ENCODE measurements at regions not wholly inside any gene's neighbourhood (a gene's known extent, or its start where the extent isn't known, plus 50 kb on each side); places are given as distances from the start of the nearest gene placed in this dataset.

DNA sequence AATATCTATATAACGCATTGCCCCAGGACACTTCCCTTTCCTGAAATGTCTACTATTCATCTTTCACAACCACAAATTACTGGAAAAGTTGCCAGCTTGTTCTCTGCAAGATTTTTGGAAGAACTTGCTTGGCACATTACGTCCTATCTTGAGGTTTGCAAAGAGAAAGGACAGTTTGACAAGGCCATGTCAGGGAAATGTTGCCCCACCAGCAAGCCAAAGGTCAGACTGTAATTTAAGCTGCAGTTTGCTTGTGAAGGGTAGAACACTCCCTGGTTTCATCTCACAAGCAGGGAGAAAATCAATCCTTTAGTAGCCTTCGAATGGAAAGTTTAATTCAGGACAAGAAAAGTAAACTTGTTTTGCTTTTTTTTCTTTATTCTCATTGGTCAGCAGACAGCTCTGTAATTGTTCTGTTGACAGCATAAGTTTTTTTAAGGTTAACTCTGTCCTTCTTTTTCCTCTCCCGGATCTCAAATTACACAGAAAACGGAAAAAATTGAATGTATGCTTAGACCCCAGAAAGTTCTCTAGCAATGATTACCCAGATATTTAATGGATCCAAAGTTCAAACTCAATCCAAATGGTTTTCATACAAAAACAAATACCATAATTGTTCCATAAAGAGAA is 541.8 kb upstream of the NRSN1 start:
- no peak for DNase-seq
- no peak for ATAC-seq
- H3K36me3 Mint-ChIP-seq = no peaks in the 10 kb centered on the region
- H3K9me3 Mint-ChIP-seq (ENCODE audit: low read depth) = peaks cover 2% of the 10 kb centered on the region
- CTCF ChIA-PET = no interaction called here
- H3K27me3 Mint-ChIP-seq = no peaks in the 10 kb centered on the region
- no peak overlapping the region for H3K4me3 Mint-ChIP-seq
- no peak overlapping the region for H3K27ac Mint-ChIP-seq
- no peaks in the 10 kb centered on the region for H3K4me1 Mint-ChIP-seq

DNA sequence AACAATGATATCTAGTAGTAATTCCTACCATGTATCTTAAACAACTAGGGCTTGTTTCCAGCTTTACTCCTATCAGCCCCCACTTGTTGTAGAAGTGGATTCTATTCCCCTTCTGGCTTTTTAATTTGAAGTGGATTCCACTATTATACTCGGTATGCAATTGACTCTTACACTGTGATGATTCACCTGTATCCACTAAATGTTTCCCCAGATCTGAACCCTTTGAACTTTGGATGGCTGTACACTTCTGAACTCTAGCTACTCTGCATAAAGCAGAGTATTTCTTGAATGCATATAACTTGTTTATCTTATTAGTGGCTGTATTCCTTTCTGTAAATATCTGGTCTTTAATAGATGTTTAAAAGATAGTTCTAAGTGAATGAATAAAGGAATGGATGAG is 538.4 kb upstream of the NRSN1 start:
- H3K27ac Mint-ChIP-seq = no peak overlapping the region
- no peak overlapping the region for H3K4me3 Mint-ChIP-seq

GRCh38 chr6:23589811-23590210 is 536.2 kb upstream of the NRSN1 start:
- DNase-seq (no peak), ATAC-seq (no peak)
- Mint-ChIP-seq H3K4me3 (no peak overlapping the region), H3K4me1 (no peaks in the 10 kb centered on the region), H3K9me3 (ENCODE audit: low read depth) (peaks cover 8% of the 10 kb centered on the region), H3K27me3 (no peaks in the 10 kb centered on the region), H3K27ac (no peak overlapping the region), H3K36me3 (no peaks in the 10 kb centered on the region)
- CTCF ChIA-PET = no interaction called here

More for the DNA sequence above, 538.4 kb upstream of the NRSN1 start:
- no peaks in the 10 kb centered on the region for H3K36me3 Mint-ChIP-seq
- no peaks in the 10 kb centered on the region for H3K4me1 Mint-ChIP-seq
- no peak for ATAC-seq
- no peak for DNase-seq
- peaks cover 2% of the 10 kb centered on the region for H3K9me3 Mint-ChIP-seq (ENCODE audit: low read depth)
- H3K27me3 Mint-ChIP-seq = no peaks in the 10 kb centered on the region
- CTCF ChIA-PET = no interaction called here

- Mint-ChIP-seq H3K27me3 (no peaks in the 10 kb centered on the region), H3K4me1 (no peaks in the 10 kb centered on the region), H3K9me3 (ENCODE audit: low read depth) (peaks cover 8% of the 10 kb centered on the region), H3K36me3 (no peaks in the 10 kb centered on the region), H3K4me3 (no peak overlapping the region), H3K27ac (no peak overlapping the region)
- no peak for ATAC-seq
- CTCF ChIA-PET = no interaction called here
- DNase-seq = no peak
Observed at GRCh38 chr6:23590498-23591126, 535.4 kb upstream of the NRSN1 start.

DNA sequence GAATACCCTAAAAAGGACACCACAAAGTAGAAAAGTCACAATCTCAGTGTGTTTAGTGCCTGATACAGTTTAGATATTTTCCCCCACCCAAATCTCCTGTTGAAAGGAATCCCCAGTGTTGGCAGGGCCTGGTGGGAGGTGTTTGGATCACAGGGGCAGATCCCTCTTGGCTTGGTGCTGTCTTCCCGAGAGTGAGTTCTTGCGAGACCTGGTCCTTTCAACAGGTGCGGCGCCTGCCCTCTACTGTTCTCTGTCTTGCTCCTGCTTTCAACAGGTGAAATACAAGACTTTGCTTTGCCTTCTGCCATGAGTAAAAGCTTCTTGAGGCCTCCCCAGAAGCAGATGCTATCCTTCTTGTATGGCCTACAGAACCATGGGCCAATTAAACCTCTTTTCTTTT is 534.3 kb upstream of the NRSN1 start:
- no peaks in the 10 kb centered on the region for H3K36me3 Mint-ChIP-seq
- ATAC-seq (no peak), DNase-seq (no peak)
- CTCF ChIA-PET = no interaction called here
- peaks cover 8% of the 10 kb centered on the region for H3K9me3 Mint-ChIP-seq (ENCODE audit: low read depth)
- H3K27ac Mint-ChIP-seq = no peak overlapping the region
- H3K27me3 Mint-ChIP-seq = no peaks in the 10 kb centered on the region
- H3K4me1 Mint-ChIP-seq = no peaks in the 10 kb centered on the region
- no peak overlapping the region for H3K4me3 Mint-ChIP-seq

- CTCF ChIA-PET = no interaction called here
- H3K4me1 Mint-ChIP-seq = no peaks in the 10 kb centered on the region
- H3K36me3 Mint-ChIP-seq = no peaks in the 10 kb centered on the region
- no peak for DNase-seq
- ATAC-seq = no peak
- H3K27me3 Mint-ChIP-seq = no peaks in the 10 kb centered on the region
- no peak overlapping the region for H3K27ac Mint-ChIP-seq
- H3K9me3 Mint-ChIP-seq (ENCODE audit: low read depth) = peaks cover 9% of the 10 kb centered on the region
- H3K4me3 Mint-ChIP-seq = no peak overlapping the region
Observed at GRCh38 chr6:23600118-23600517, 525.9 kb upstream of the NRSN1 start.

DNA sequence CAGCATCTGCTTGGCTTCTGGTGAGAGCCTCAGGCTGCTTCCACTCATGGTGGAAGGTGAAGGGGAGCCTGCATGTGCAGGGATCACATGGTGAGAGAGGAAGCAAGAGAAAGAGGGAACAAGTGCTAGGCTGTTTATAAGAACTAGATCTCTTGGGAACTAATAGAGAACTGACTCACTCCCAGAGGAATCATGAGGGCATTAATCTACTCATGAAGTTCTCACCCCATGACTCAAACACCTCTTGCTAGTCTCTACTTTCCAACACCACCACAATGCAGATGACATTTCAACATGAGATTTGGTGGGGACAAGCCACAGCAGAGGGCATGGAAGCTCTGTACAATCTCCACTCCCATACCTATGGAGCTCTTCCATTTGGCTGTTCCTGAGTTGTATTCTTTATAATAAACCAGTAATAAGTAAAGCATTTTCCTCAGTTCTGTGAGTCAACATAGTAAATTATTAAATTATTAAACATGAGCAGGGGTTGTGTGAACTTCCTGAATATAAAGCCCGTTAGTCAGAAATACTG is 524.1 kb upstream of the NRSN1 start:
- DNase-seq = no peak
- no peak for ATAC-seq
- Mint-ChIP-seq H3K27me3 (no peaks in the 10 kb centered on the region), H3K4me1 (no peaks in the 10 kb centered on the region), H3K36me3 (no peaks in the 10 kb centered on the region), H3K4me3 (no peak overlapping the region), H3K27ac (no peak overlapping the region), H3K9me3 (ENCODE audit: low read depth) (peaks cover 8% of the 10 kb centered on the region)
- CTCF ChIA-PET = no interaction called here

- Mint-ChIP-seq H3K27me3 (no peaks in the 10 kb centered on the region), H3K27ac (no peak overlapping the region), H3K36me3 (no peaks in the 10 kb centered on the region), H3K4me1 (no peaks in the 10 kb centered on the region), H3K4me3 (no peak overlapping the region), H3K9me3 (ENCODE audit: low read depth) (no peaks in the 10 kb centered on the region)
- CTCF ChIA-PET = no interaction called here
- DNase-seq (no peak), ATAC-seq (no peak)
Observed at GRCh38 chr6:23608931-23609435, 517.0 kb upstream of the NRSN1 start.

DNA sequence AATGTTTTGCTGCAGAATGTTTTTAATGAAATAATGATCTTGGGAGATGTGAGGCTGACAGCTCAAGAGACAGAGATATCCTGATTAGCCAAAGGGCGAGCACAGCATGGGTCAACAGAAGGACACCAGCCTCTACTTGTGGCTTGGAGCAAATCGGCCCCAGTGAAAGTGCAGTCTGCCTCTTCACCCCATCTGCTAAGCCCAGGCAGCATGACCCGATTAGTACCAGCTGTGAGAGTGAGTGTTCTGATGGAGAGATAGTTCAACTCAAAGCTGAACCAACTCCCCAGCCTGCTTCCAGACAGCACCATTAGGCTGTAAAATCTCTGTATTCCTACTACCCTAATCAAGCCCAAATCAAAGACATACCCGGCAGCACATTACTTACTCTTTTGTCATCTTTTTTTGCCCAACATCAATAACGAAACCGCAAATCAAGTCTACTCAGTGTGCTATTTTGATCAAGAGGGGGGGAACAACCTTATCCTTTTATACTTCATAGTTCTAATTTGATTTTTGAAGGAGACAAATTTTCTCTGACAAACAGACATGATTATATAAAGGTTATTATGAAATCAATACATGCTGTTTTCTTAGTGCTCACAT is 514.1 kb upstream of the NRSN1 start:
- H3K27me3 Mint-ChIP-seq = no peaks in the 10 kb centered on the region
- H3K4me3 Mint-ChIP-seq = no peak overlapping the region
- no peaks in the 10 kb centered on the region for H3K36me3 Mint-ChIP-seq
- H3K27ac Mint-ChIP-seq = no peak overlapping the region
- H3K4me1 Mint-ChIP-seq = no peaks in the 10 kb centered on the region
- ATAC-seq (no peak), DNase-seq (no peak)
- CTCF ChIA-PET = no interaction called here
- peaks cover 2% of the 10 kb centered on the region for H3K9me3 Mint-ChIP-seq (ENCODE audit: low read depth)

DNA sequence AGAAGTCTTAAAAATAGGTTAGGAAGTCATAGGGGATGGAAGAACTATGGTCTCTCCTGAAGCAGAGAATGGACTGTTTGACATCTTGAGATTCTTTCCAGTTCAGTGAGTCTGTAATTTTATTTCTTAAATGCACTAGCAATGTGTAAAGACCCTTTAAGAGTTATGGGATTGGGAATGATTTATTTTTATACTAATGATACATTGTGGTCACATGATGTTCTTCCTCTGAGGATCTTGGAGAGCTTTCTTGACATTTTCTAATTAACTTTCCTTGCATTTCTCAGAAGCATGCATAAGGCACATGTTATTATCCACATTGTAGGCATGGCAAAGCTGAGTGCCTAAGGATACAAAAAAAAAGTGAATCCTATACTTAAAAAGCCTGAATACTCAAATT is 507.6 kb upstream of the NRSN1 start:
- H3K4me1 Mint-ChIP-seq = no peaks in the 10 kb centered on the region
- CTCF ChIA-PET = no interaction called here
- no peak for ATAC-seq

DNA sequence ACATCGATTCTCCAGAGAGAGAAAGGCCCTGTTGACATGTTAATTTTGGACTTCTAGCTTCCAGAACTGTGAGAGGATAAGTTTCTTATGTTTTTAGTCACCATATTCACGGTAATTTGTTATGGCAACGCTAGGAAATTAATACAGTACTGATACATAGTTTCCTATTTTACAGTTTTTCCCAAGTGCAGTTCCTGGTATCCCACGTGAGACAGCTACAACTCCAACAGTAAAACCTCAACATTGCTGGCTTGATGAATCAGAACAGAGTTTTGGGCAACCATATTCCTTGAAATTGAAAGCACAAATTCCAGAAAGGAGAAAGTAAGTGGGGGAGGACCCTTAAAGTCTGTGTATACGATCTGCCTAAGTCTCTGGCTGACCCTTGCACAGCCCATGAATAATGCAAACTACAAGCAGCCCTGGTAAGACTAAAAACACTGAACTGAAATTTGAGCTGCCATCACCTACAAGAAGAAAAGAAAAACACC is 505.1 kb upstream of the NRSN1 start:
- CTCF ChIA-PET = no interaction called here
- Mint-ChIP-seq H3K9me3 (ENCODE audit: low read depth) (peaks cover 10% of the 10 kb centered on the region), H3K27ac (no peak overlapping the region), H3K27me3 (no peaks in the 10 kb centered on the region), H3K4me1 (no peaks in the 10 kb centered on the region), H3K4me3 (no peak overlapping the region), H3K36me3 (no peaks in the 10 kb centered on the region)
- ATAC-seq (no peak), DNase-seq (no peak)

More for the DNA sequence above, 507.6 kb upstream of the NRSN1 start:
- no peaks in the 10 kb centered on the region for H3K36me3 Mint-ChIP-seq
- no peak overlapping the region for H3K4me3 Mint-ChIP-seq
- H3K9me3 Mint-ChIP-seq (ENCODE audit: low read depth) = peaks cover 10% of the 10 kb centered on the region
- no peaks in the 10 kb centered on the region for H3K27me3 Mint-ChIP-seq
- no peak for DNase-seq
- H3K27ac Mint-ChIP-seq = no peak overlapping the region

DNA sequence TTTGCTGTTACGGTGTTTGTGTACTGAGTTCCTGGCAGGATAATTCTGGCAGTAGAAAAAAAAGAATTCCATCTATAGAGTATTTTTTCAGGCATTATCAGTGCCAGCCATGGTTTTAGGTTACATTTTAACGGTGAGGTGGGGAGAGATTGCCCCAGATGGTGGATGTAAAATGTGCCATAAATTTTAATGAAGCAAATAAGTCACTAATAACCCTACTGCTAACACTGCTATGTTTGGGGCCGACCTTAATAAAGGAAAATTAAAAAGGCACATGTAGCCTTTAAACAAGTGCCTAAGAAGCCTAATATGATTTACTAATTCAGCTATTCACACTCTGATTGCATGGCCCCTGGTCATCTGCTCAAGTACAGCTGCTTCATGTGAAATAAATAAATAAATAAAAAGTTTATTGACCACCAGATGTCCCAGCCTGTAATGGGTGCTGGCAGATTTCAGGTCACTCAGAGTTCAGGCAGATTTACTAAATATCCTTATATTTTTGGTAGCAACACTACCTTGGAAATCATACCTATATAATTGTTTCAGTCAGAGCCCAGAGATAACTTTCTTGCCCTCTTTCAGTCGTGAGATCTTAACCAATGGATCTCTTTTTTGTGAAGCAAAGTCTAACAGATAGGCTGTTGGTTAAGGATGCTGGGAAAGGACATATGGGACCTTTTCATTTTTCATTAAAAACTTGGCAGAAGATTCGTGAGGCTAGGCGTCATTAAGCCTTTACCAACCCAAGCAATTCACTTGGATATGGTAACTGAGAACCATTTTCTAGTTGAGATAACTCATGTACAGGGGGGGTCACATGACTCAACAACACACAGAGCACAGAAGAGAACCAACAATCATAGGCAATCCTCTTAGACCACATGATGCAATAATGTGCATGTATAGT is 495.0 kb upstream of the NRSN1 start:
- no peak overlapping the region for H3K4me3 Mint-ChIP-seq
- no peaks in the 10 kb centered on the region for H3K36me3 Mint-ChIP-seq
- H3K4me1 Mint-ChIP-seq = no peaks in the 10 kb centered on the region
- H3K27me3 Mint-ChIP-seq = no peaks in the 10 kb centered on the region
- H3K9me3 Mint-ChIP-seq (ENCODE audit: low read depth) = no peaks in the 10 kb centered on the region
- no peak for DNase-seq
- H3K27ac Mint-ChIP-seq = no peak overlapping the region
- CTCF ChIA-PET = no interaction called here
- no peak for ATAC-seq

DNA sequence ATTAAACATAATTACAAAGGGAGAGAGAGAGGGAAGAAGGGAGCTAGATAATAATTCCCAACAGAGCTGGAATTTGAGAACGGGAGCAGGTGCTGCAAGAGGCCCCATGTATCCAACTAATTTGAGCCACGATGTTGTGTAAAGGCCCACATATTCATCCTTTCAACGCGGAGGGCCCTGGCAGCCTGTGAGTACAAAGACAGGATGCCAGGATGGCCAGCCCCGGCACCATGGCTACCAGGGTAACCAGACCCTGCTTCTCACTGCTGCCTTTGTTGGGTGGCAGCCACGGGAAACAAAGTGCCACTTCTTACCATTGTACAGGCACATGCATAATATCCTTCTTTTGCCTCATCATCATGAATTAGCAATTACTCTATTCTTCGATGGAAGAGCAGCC is 492.0 kb upstream of the NRSN1 start:
- Mint-ChIP-seq H3K27me3 (no peaks in the 10 kb centered on the region), H3K4me1 (no peaks in the 10 kb centered on the region), H3K36me3 (no peaks in the 10 kb centered on the region), H3K4me3 (no peak overlapping the region), H3K27ac (no peak overlapping the region), H3K9me3 (ENCODE audit: low read depth) (peaks cover 3% of the 10 kb centered on the region)
- CTCF ChIA-PET = no interaction called here
- no peak for DNase-seq
- no peak for ATAC-seq

Data from activated CD8-positive, alpha-beta memory T cell treated with anti-CD3 and anti-CD28 coated beads, Interleukin-2, amount 10 ng/mL, durations not matched to agents 7 days and 5 days (primary cell).